RWPE2 (cell line): ENCODE measurements at regions not wholly inside any gene's neighbourhood (a gene's known extent, or its start where the extent isn't known, plus 50 kb on each side); places are given as distances from the start of the nearest gene placed in this dataset.

Experiments
- ATAC-seq: fragments of 200-7000 bp; cut with Tn5 transposase; 3 replicates; pipeline ENCODE4 v1.9.1; 2021; ENCODE audit warnings: low read depth
- DNase-seq: peaks from one replicate; pipeline ENCODE4 v3.0.0-alpha.2; 2020; ENCODE audit warnings: low spot score
- H3K27ac ChIP-seq: fragments of 450-650 bp; 2 replicates; pipeline ENCODE4 v1.5.1; 2017; ENCODE audit warnings: mild to moderate bottlenecking; ENCODE audit not compliant: poor library complexity, severe bottlenecking
- H3K27me3 ChIP-seq: fragments of 250-450 bp; sonication (Bioruptor Pico); 2 replicates; pipeline ENCODE4 v1.5.1; 2021; ENCODE audit warnings: mild to moderate bottlenecking, moderate library complexity; ENCODE audit not compliant: insufficient read depth, poor library complexity, severe bottlenecking
- H3K36me3 ChIP-seq: fragments of 250-450 bp; sonication (Bioruptor Pico); 2 replicates; pipeline ENCODE4 v1.5.1; 2020; ENCODE audit warnings: low read depth, mild to moderate bottlenecking, moderate library complexity
- H3K4me1 ChIP-seq: fragments of 250-450 bp; sonication (Bioruptor Pico); 2 replicates; pipeline ENCODE4 v1.5.1; 2021; ENCODE audit warnings: mild to moderate bottlenecking, moderate library complexity; ENCODE audit not compliant: insufficient read depth, poor library complexity, severe bottlenecking
- H3K4me3 ChIP-seq: fragments of 250-450 bp; sonication (Bioruptor Pico); 2 replicates; pipeline ENCODE4 v1.5.1; 2021; ENCODE audit warnings: mild to moderate bottlenecking, moderate library complexity; ENCODE audit not compliant: severe bottlenecking
- H3K9me3 ChIP-seq: fragments of 250-450 bp; sonication (Bioruptor Pico); 2 replicates; pipeline ENCODE4 v1.5.1; 2021; ENCODE audit warnings: mild to moderate bottlenecking, moderate library complexity; ENCODE audit not compliant: severe bottlenecking
- CTCF ChIP-seq: fragments of 450-650 bp; IDR thresholded peaks from one replicate; pipeline ENCODE4 v1.5.1; 2017; ENCODE audit warnings: mild to moderate bottlenecking, moderate library complexity; ENCODE audit not compliant: poor library complexity, severe bottlenecking

DNA sequence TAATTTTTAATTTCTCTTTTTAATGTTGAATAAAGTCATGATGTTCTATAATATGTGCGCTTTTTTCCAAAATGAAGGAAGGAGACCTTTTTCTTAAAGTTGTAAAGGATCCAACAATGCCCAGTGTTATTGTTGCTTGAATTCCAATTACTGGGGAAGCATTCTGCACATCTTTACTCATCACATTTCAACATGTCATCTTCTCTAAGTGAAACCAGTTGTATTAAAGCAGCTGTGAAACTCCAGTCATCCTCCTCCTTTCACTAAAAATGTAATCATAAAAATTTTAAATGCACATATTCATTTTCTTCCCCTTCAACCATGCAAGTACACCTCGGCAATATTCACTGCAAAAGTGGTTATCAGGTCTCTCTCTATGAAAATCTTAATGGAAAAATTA is 722.7 kb downstream of the TSN start:
- H3K9me3 ChIP-seq: no peaks in the 10 kb centered on the region
- no peak overlapping the region for H3K27ac ChIP-seq
- no peak overlapping the region for H3K4me3 ChIP-seq
- no peaks in the 10 kb centered on the region for H3K4me1 ChIP-seq
- H3K27me3 ChIP-seq: no peaks in the 10 kb centered on the region
- no peaks in the 10 kb centered on the region for H3K36me3 ChIP-seq
- no peak for TF ChIP-seq CTCF
- ATAC-seq (no peak), DNase-seq (no peak)

DNA sequence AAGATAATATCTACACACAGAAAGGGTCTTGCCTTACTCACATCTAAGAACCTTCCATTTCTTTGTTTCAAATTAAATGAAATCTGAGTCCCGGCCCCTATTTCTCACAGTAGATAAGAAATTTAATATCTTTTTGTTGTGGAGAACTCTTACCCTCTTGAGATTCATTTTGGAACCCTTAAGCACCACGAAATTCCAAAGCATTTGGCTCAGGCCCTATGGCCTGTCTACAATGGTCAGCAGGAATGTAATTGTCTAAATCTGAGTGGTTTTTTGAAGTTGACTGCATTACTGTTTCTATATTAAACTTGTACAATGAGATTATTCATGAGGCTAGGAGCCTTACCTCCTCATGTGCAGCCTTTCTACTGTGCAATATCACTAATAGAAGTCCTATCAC is 723.3 kb downstream of the TSN start:
- H3K27ac ChIP-seq: no peak overlapping the region
- ATAC-seq: no peak
- no peaks in the 10 kb centered on the region for H3K27me3 ChIP-seq
- TF ChIP-seq CTCF: no peak
- no peaks in the 10 kb centered on the region for H3K4me1 ChIP-seq
- DNase-seq: no peak
- no peaks in the 10 kb centered on the region for H3K9me3 ChIP-seq
- no peak overlapping the region for H3K4me3 ChIP-seq
- H3K36me3 ChIP-seq: no peaks in the 10 kb centered on the region

- H3K27ac ChIP-seq: no peak overlapping the region
- no peaks in the 10 kb centered on the region for H3K36me3 ChIP-seq
- H3K27me3 ChIP-seq: no peaks in the 10 kb centered on the region
- DNase-seq (no peak), ATAC-seq (no peak)
- no peaks in the 10 kb centered on the region for H3K4me1 ChIP-seq
- H3K9me3 ChIP-seq: no peaks in the 10 kb centered on the region
- no peak for TF ChIP-seq CTCF
- no peak overlapping the region for H3K4me3 ChIP-seq
Measured at GRCh38 chr2:122480501-122481243, 725.2 kb downstream of the TSN start.

DNA sequence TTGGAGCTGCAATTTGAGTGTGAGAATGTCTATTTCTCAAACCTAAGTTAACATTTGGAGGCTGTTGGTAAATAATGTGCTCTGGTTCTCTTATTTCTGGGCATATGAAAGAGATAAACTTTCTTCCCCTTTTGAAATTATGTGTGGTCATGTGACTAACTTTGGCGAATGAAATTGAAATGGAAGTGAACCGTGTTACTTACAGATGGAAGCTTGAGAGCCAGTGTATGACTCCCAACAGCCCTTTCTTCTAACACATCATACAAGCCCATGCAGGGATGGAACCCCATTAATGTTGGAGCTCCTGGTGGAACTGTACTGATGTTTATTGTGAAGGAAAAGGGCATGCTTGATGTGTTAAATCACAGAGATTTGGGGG is 725.8 kb downstream of the TSN start:
- DNase-seq (no peak), ATAC-seq (no peak)
- TF ChIP-seq CTCF: no peak
- Histone ChIP-seq H3K4me3 (no peak overlapping the region), H3K27ac (no peak overlapping the region), H3K4me1 (no peaks in the 10 kb centered on the region), H3K9me3 (no peaks in the 10 kb centered on the region), H3K36me3 (no peaks in the 10 kb centered on the region), H3K27me3 (no peaks in the 10 kb centered on the region)

GRCh38 chr2:122481717-122482116 is 726.3 kb downstream of the TSN start:
- Histone ChIP-seq H3K27me3 (no peaks in the 10 kb centered on the region), H3K27ac (no peak overlapping the region), H3K4me3 (no peak overlapping the region), H3K4me1 (no peaks in the 10 kb centered on the region), H3K9me3 (no peaks in the 10 kb centered on the region), H3K36me3 (no peaks in the 10 kb centered on the region)
- no peak for DNase-seq
- ATAC-seq: no peak
- TF ChIP-seq CTCF: no peak
